ENCODE measurements at regions not wholly inside any gene's neighbourhood (a gene's known extent, or its start where the extent isn't known, plus 50 kb on each side); places are given as distances from the start of the nearest gene placed in this dataset.

DNA sequence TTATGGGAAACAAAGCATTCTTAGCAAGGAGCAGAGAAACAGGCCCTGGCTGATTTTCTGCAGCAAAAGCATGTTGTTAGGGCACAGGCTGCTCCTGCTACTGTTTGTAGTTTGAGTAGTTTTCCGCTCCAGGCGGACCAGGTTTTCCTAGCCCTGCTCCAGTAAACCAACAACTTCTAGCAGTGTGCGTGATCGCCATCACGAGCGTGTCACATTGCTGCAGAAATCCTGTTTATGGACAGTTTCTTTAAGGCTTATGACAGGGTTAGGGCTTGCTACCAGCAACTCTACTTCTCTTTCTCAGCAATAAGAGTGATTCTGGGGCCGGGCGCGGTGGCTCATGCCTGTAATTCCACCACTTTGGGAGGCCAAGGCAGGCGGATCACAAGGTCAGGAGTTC lies 803.9 kb upstream of the CDH10 start:
- TF ChIP-seq, protein P1, sequence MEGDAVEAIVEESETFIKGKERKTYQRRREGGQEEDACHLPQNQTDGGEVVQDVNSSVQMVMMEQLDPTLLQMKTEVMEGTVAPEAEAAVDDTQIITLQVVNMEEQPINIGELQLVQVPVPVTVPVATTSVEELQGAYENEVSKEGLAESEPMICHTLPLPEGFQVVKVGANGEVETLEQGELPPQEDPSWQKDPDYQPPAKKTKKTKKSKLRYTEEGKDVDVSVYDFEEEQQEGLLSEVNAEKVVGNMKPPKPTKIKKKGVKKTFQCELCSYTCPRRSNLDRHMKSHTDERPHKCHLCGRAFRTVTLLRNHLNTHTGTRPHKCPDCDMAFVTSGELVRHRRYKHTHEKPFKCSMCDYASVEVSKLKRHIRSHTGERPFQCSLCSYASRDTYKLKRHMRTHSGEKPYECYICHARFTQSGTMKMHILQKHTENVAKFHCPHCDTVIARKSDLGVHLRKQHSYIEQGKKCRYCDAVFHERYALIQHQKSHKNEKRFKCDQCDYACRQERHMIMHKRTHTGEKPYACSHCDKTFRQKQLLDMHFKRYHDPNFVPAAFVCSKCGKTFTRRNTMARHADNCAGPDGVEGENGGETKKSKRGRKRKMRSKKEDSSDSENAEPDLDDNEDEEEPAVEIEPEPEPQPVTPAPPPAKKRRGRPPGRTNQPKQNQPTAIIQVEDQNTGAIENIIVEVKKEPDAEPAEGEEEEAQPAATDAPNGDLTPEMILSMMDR (IDR thresholded peaks at IDR 0.05; ENCODE audit: low read depth, low read length) = no peak
- TF ChIP-seq POLR2A (IDR thresholded peaks at IDR 0.05; ENCODE audit: extremely low read depth, insufficient read length) (no peak), MYC (IDR thresholded peaks at IDR 0.05; ENCODE audit: low read depth, low read length) (no peak)
- TF ChIP-seq, protein P2, sequence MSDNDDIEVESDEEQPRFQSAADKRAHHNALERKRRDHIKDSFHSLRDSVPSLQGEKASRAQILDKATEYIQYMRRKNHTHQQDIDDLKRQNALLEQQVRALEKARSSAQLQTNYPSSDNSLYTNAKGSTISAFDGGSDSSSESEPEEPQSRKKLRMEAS (IDR thresholded peaks at IDR 0.05; ENCODE audit: low read depth, low read length) = no peak

All from NB4 (cell line).